ENCODE measurements at regions not wholly inside any gene's neighbourhood (a gene's known extent, or its start where the extent isn't known, plus 50 kb on each side); places are given as distances from the start of the nearest gene placed in this dataset.

DNA sequence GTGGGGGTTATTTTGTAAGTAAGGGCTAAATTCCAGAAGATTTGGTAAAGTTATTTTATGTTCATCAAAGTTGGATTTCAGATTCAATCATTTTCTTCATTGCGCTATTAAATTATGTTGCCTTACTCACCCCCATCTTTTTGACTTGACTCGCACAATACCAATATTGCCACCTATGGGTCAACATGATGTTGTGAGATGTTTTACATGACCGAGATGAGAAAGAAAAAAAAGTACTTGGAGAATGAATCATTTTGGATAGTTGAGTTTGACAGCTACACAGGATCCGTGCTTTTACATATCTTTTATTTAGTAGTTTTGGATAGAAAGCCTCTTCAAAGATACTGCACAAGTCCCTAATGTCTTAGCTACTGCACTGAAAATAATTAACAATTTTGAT lies 224.2 kb upstream of the EMCN start:
- H3K4me3 ChIP-seq, result no peak overlapping the region
- peaks cover 0 to 19% (median 15%) of the 10 kb centered on the region in 4 donors for H3K4me1 ChIP-seq
- no peak overlapping the region for H3K27ac ChIP-seq (replicated peaks in 1 of 4)
- TF ChIP-seq POLR2A (IDR thresholded peaks at IDR 0.05; ENCODE audit: low read depth) (no peak), POLR2AphosphoS5 (IDR thresholded peaks at IDR 0.05) (no peak), EP300 (IDR thresholded peaks at IDR 0.05) (no peak)
- TF ChIP-seq, protein P1, sequence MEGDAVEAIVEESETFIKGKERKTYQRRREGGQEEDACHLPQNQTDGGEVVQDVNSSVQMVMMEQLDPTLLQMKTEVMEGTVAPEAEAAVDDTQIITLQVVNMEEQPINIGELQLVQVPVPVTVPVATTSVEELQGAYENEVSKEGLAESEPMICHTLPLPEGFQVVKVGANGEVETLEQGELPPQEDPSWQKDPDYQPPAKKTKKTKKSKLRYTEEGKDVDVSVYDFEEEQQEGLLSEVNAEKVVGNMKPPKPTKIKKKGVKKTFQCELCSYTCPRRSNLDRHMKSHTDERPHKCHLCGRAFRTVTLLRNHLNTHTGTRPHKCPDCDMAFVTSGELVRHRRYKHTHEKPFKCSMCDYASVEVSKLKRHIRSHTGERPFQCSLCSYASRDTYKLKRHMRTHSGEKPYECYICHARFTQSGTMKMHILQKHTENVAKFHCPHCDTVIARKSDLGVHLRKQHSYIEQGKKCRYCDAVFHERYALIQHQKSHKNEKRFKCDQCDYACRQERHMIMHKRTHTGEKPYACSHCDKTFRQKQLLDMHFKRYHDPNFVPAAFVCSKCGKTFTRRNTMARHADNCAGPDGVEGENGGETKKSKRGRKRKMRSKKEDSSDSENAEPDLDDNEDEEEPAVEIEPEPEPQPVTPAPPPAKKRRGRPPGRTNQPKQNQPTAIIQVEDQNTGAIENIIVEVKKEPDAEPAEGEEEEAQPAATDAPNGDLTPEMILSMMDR (IDR thresholded peaks at IDR 0.05), result peak in 1 of 3 experiments; percentile 28
- intact Hi-C loops (cut with DNase I), result no loop called here
- H3K9me3 ChIP-seq, result no peaks in the 10 kb centered on the region
- DNase-seq (ENCODE audit: extremely low spot score), result no peak
- WGBS, result 60% methylated on average over 4 of the region's 4 CpGs
- H3K27me3 ChIP-seq, result no peaks in the 10 kb centered on the region
- H3K36me3 ChIP-seq, result no peaks in the 10 kb centered on the region

DNA sequence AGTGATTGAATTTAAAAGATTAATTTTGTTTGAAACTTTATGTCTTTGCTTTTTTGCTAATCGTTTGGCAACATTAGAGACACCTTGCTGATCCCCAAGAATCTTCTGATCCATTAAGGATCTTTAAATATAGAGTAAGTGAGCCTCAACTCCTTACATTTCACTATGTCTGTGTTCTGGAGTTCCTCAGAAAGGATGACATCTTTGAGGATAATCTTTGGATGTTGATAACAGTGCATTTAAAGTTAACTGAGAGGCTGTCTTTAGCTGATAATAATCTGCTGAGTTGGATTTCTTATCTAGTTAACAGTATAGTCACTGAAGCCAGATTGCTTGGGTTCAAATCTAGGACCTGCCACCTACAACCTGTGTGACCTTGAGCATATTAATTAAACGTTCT lies 221.6 kb upstream of the EMCN start:
- DNase-seq (ENCODE audit: extremely low spot score), result no peak
- no peaks in the 10 kb centered on the region for H3K36me3 ChIP-seq
- H3K27me3 ChIP-seq, result no peaks in the 10 kb centered on the region
- H3K9me3 ChIP-seq, result peaks cover 0 to under 1% (median 0%) of the 10 kb centered on the region in 4 donors
- intact Hi-C loops (cut with DNase I), result no loop called here
- no peak overlapping the region for H3K27ac ChIP-seq (replicated peaks in 1 of 4)
- H3K4me3 ChIP-seq, result no peak overlapping the region
- TF ChIP-seq POLR2AphosphoS5 (IDR thresholded peaks at IDR 0.05) (no peak), POLR2A (IDR thresholded peaks at IDR 0.05; ENCODE audit: low read depth) (no peak), EP300 (IDR thresholded peaks at IDR 0.05) (no peak)
- TF ChIP-seq, protein P1 (IDR thresholded peaks at IDR 0.05), result no peak
- WGBS, result 76% methylated on average over 2 of the region's 2 CpGs
- H3K4me1 ChIP-seq, result peaks cover 0 to 28% (median 22%) of the 10 kb centered on the region in 4 donors

DNA sequence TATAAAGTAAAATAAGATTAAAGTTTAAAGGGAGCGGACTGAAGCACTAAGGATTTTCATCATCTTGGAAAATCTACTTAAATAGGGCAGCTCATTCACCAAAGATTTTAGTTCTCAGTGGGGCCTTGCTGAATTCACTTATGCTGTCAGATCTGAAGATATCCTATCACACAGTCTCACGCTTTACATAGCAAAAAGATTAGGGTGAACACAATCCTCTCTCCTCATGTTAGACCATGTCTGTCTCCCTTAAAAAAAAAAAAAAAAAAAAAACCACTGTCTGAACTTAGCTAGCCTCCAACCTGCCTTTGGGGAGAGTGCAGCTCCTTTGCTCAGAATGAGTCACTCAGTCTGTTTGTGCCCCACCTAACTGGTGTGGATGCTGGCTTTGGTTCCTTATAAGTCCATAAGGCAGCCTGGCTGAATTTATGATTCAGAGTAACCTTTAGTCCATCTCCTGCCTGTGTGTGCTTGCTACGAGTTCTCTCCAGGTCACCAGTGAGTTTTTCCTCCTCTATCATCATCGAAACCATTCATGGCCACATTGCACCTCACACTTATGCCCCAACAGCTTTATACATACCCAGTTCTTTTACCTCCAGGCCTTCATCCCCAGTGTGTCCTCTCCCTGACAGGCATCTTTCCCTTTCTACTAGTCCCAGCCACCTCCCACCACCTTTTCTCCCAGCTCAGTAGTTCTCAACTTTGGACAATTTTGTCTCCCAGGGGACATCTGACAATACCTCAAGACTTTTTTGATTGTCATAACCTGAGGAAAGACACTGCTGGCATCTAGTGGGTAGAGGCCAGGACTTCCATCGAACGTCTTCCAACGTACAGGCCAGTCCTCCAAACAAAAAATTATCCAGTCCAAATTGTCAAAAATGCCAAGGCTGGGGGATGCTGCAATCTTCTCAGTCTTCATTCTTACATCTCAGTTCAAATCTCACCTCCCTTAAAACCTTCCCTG lies 220.7 kb upstream of the EMCN start:
- peak; percentile 45 to 54 for TF ChIP-seq POLR2AphosphoS5 (IDR thresholded peaks at IDR 0.05)
- TF ChIP-seq, protein P1 (IDR thresholded peaks at IDR 0.05), result no peak
- DNase-seq (ENCODE audit: extremely low spot score), result no peak
- no peaks in the 10 kb centered on the region for H3K27me3 ChIP-seq
- H3K4me1 ChIP-seq, result peaks cover 0 to 28% (median 22%) of the 10 kb centered on the region in 4 donors
- H3K36me3 ChIP-seq, result no peaks in the 10 kb centered on the region
- intact Hi-C loops (cut with DNase I), result no loop called here
- peaks cover 0 to 10% (median 0%) of the 10 kb centered on the region in 4 donors for H3K9me3 ChIP-seq
- whole genome bisulfite sequencing, result 75% methylated on average over 7 of the region's 7 CpGs
- H3K27ac ChIP-seq (replicated peaks in 1 of 4), result peak overlapping the region; percentile 17 to 68 (median 46)
- no peak overlapping the region for H3K4me3 ChIP-seq

DNA sequence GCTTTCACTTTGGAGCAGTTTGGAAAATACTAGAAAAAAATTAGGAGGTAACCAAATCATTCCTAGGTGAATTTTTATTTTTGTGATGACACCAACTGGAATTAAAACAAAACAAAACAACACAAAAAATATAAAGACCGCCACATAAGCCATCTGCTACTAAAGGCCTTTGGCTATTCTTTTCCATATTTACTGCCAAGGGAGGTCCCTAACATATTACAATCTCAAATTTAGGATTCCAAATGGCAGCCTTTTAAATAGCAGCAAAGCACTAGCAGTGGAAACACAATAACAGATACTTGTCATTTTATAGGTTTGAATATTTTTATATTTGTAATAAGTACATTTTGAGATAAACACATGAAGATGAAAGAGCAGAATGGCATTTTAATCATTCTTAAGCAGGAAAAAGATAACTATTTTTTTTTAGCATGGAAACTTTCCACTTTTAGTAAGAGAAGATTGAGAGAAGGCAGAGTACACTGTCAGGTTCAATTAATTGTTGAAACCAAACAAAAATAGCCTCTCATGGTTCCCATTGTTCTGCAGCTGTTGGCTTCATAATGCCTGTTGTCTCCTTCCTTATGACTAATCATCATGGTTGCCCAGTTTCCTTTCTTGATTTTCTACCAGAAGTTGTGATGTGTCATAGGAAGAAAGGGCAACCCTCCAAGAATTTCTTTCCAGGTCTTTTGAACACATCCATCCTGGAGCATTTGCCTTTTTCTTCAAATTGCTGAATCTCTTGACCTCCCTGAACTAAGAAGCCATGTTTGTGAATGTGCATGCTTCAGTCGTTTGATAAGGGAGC lies 219.0 kb upstream of the EMCN start:
- TF ChIP-seq, protein P1 (IDR thresholded peaks at IDR 0.05), result no peak
- TF ChIP-seq POLR2AphosphoS5 (IDR thresholded peaks at IDR 0.05) (peak; percentile 21 to 41), EP300 (IDR thresholded peaks at IDR 0.05) (no peak), POLR2A (IDR thresholded peaks at IDR 0.05; ENCODE audit: low read depth) (no peak)
- no peak for DNase-seq (ENCODE audit: extremely low spot score)
- Histone ChIP-seq H3K4me3 (no peak overlapping the region), H3K9me3 (peaks cover 0 to 11% (median 0%) of the 10 kb centered on the region in 4 donors), H3K36me3 (no peaks in the 10 kb centered on the region), H3K27me3 (no peaks in the 10 kb centered on the region), H3K4me1 (peaks cover 0 to 28% (median 22%) of the 10 kb centered on the region in 4 donors), H3K27ac (replicated peaks in 1 of 4) (peak overlapping the region in 3 of 4 donors; percentile 30 to 68 (median 55))
- 62% methylated on average over 2 of the region's 2 CpGs for WGBS
- intact Hi-C loops (cut with DNase I), result no loop called here

Measured in esophagus muscularis mucosa (tissue), 4 donors.